GM21390 (cell line): ENCODE measurements at regions not wholly inside any gene's neighbourhood (a gene's known extent, or its start where the extent isn't known, plus 50 kb on each side); places are given as distances from the start of the nearest gene placed in this dataset.

Experiments used
- ATAC-seq: cut with Tn5 transposase; IDR thresholded peaks from one replicate; pipeline ENCODE4 v1.9.1; 2021; ENCODE audit not compliant: unreplicated experiment

GRCh38 chr1:238153253-238153652 is 262.5 kb upstream of the ZP4 start:
- no peak for ATAC-seq

- no peak for ATAC-seq
These were observed 261.4 kb upstream of the ZP4 start for GRCh38 chr1:238152119-238152518.

- ATAC-seq, result no peak
These were observed 252.3 kb upstream of the ZP4 start for GRCh38 chr1:238143038-238143437.

GRCh38 chr1:238141353-238141752 is 250.6 kb upstream of the ZP4 start:
- ATAC-seq, result no peak

- ATAC-seq, result no peak
These were observed 249.0 kb upstream of the ZP4 start for GRCh38 chr1:238139713-238140112.

GRCh38 chr1:238138059-238138626 is 247.4 kb upstream of the ZP4 start:
- no peak for ATAC-seq

GRCh38 chr1:238135708-238136664 is 245.3 kb upstream of the ZP4 start:
- no peak for ATAC-seq

GRCh38 chr1:238129677-238130076 is 239.0 kb upstream of the ZP4 start:
- ATAC-seq, result no peak

- ATAC-seq, result no peak
These were observed 232.5 kb upstream of the ZP4 start for GRCh38 chr1:238123201-238123600.

- no peak for ATAC-seq
These were observed 229.1 kb upstream of the ZP4 start for GRCh38 chr1:238119861-238120260.

- ATAC-seq, result no peak
These were observed 228.3 kb upstream of the ZP4 start for GRCh38 chr1:238119060-238119459.

GRCh38 chr1:238115852-238116251 is 225.1 kb upstream of the ZP4 start:
- ATAC-seq, result no peak

- no peak for ATAC-seq
These were observed 222.4 kb upstream of the ZP4 start for GRCh38 chr1:238112952-238113621.

GRCh38 chr1:238111516-238111915 is 220.8 kb upstream of the ZP4 start:
- no peak for ATAC-seq

GRCh38 chr1:238111081-238111480 is 220.4 kb upstream of the ZP4 start:
- no peak for ATAC-seq

GRCh38 chr1:238108417-238108816 is 217.7 kb upstream of the ZP4 start:
- no peak for ATAC-seq

- ATAC-seq, result no peak
These were observed 216.6 kb upstream of the ZP4 start for GRCh38 chr1:238107322-238107721.

- ATAC-seq, result no peak
These were observed 214.0 kb upstream of the ZP4 start for GRCh38 chr1:238104752-238105151.

GRCh38 chr1:238101923-238102322 is 211.2 kb upstream of the ZP4 start:
- no peak for ATAC-seq

- no peak for ATAC-seq
These were observed 209.1 kb upstream of the ZP4 start for GRCh38 chr1:238099871-238100270.

- ATAC-seq, result no peak
These were observed 198.9 kb upstream of the ZP4 start for GRCh38 chr1:238089615-238090014.
